ENCODE measurements at regions not wholly inside any gene's neighbourhood (a gene's known extent, or its start where the extent isn't known, plus 50 kb on each side); places are given as distances from the start of the nearest gene placed in this dataset.

GRCh38 chr22:49056301-49056700, 771.4 kb downstream of the BRD1 start:
- no peak overlapping the region for H3K4me3 ChIP-seq (ENCODE audit: low read depth, low read length)
- DNase-seq (ENCODE audit: low read depth): no peak
- TF ChIP-seq MYC (IDR thresholded peaks at IDR 0.05; ENCODE audit: low read depth, low read length): no peak
- TF ChIP-seq CTCF (IDR thresholded peaks at IDR 0.05; ENCODE audit: low read depth, low read length): no peak
- no peak for TF ChIP-seq MAX (IDR thresholded peaks at IDR 0.05; ENCODE audit: low read depth, low read length)
- TF ChIP-seq POLR2A (IDR thresholded peaks at IDR 0.05; ENCODE audit: extremely low read depth, insufficient read length): no peak

- no peak for DNase-seq (ENCODE audit: low read depth)
- no peak overlapping the region for H3K4me3 ChIP-seq (ENCODE audit: low read depth, low read length)
- TF ChIP-seq MYC (IDR thresholded peaks at IDR 0.05; ENCODE audit: low read depth, low read length) (no peak), POLR2A (IDR thresholded peaks at IDR 0.05; ENCODE audit: extremely low read depth, insufficient read length) (no peak), MAX (IDR thresholded peaks at IDR 0.05; ENCODE audit: low read depth, low read length) (no peak), CTCF (IDR thresholded peaks at IDR 0.05; ENCODE audit: low read depth, low read length) (no peak)
Measured at GRCh38 chr22:49055406-49055805, 772.3 kb downstream of the BRD1 start.

- no peak overlapping the region for H3K4me3 ChIP-seq (ENCODE audit: low read depth, low read length)
- TF ChIP-seq MYC (IDR thresholded peaks at IDR 0.05; ENCODE audit: low read depth, low read length) (no peak), MAX (IDR thresholded peaks at IDR 0.05; ENCODE audit: low read depth, low read length) (no peak), CTCF (IDR thresholded peaks at IDR 0.05; ENCODE audit: low read depth, low read length) (no peak), POLR2A (IDR thresholded peaks at IDR 0.05; ENCODE audit: extremely low read depth, insufficient read length) (no peak)
- DNase-seq (ENCODE audit: low read depth): no peak
Measured at GRCh38 chr22:49053578-49053977, 774.1 kb downstream of the BRD1 start.

- TF ChIP-seq CTCF (IDR thresholded peaks at IDR 0.05; ENCODE audit: low read depth, low read length) (no peak), MAX (IDR thresholded peaks at IDR 0.05; ENCODE audit: low read depth, low read length) (no peak), MYC (IDR thresholded peaks at IDR 0.05; ENCODE audit: low read depth, low read length) (no peak), POLR2A (IDR thresholded peaks at IDR 0.05; ENCODE audit: extremely low read depth, insufficient read length) (no peak)
- H3K4me3 ChIP-seq (ENCODE audit: low read depth, low read length): no peak overlapping the region
- no peak for DNase-seq (ENCODE audit: low read depth)
Measured at GRCh38 chr22:49052560-49052959, 775.1 kb downstream of the BRD1 start.

- no peak for TF ChIP-seq POLR2A (IDR thresholded peaks at IDR 0.05; ENCODE audit: extremely low read depth, insufficient read length)
- TF ChIP-seq MAX (IDR thresholded peaks at IDR 0.05; ENCODE audit: low read depth, low read length): no peak
- no peak for TF ChIP-seq MYC (IDR thresholded peaks at IDR 0.05; ENCODE audit: low read depth, low read length)
- no peak for TF ChIP-seq CTCF (IDR thresholded peaks at IDR 0.05; ENCODE audit: low read depth, low read length)
- no peak overlapping the region for H3K4me3 ChIP-seq (ENCODE audit: low read depth, low read length)
- no peak for DNase-seq (ENCODE audit: low read depth)
Measured at GRCh38 chr22:49052023-49052538, 775.6 kb downstream of the BRD1 start.

All from NB4 (cell line).